Loucy (cell line): ENCODE measurements at regions not wholly inside any gene's neighbourhood (a gene's known extent, or its start where the extent isn't known, plus 50 kb on each side); places are given as distances from the start of the nearest gene placed in this dataset.
A peak's percentile ranks its signal among the peaks of the same experiment; 100 is the strongest.
"Not testable (repeated sequence)": the region's sequence is repeated elsewhere in the genome, so short reads cannot be mapped to it uniquely, and the experiment has no call there.

Source experiments
- H2AFZ ChIP-seq: fragments of 200-600 bp; sonication (generic); 2 replicates; pipeline ENCODE4 v1.6.0; 2016; ENCODE audit warnings: antibody characterized with exemption, mild to moderate bottlenecking, low read length, moderate library complexity
- H3F3A ChIP-seq: fragments of 200-600 bp; 2 replicates; pipeline ENCODE4 v1.6.0; 2016; ENCODE audit warnings: antibody characterized with exemption, low read depth, mild to moderate bottlenecking
- H3K27me3 ChIP-seq: fragments of 200-600 bp; sonication (generic); 2 replicates; pipeline ENCODE4 v1.6.1; 2014; ENCODE audit warnings: low read length, mild to moderate bottlenecking; ENCODE audit not compliant: insufficient read depth, poor library complexity, severe bottlenecking
- H3K36me3 ChIP-seq: fragments of 200-600 bp; sonication (generic); 2 replicates; pipeline ENCODE4 v1.6.1; 2016; ENCODE audit warnings: low read length; ENCODE audit not compliant: insufficient read depth
- H3K4me1 ChIP-seq: fragments of 200-600 bp; sonication (generic); 2 replicates; pipeline ENCODE4 v1.5.1; 2014; ENCODE audit warnings: low read length, mild to moderate bottlenecking; ENCODE audit not compliant: insufficient read depth, poor library complexity, severe bottlenecking
- H3K4me2 ChIP-seq: fragments of 200-600 bp; sonication (generic); 2 replicates; pipeline ENCODE4 v1.6.0; 2014; ENCODE audit warnings: antibody characterized with exemption, low read length, low read depth, mild to moderate bottlenecking; ENCODE audit not compliant: poor library complexity, severe bottlenecking
- H3K4me3 ChIP-seq: fragments of 200-600 bp; sonication (generic); 2 replicates; pipeline ENCODE4 v1.5.1; 2014; ENCODE audit warnings: low read length, mild to moderate bottlenecking, mixed read lengths; ENCODE audit not compliant: poor library complexity, severe bottlenecking
- H3K79me2 ChIP-seq: fragments of 200-600 bp; sonication (generic); 2 replicates; pipeline ENCODE4 v1.6.1; 2014; ENCODE audit warnings: low read length; ENCODE audit not compliant: insufficient read depth
- H3K9ac ChIP-seq: fragments of 200-600 bp; sonication (generic); 2 replicates; pipeline ENCODE4 v1.6.0; 2014; ENCODE audit warnings: mild to moderate bottlenecking, low read depth, low read length, moderate library complexity; ENCODE audit not compliant: poor library complexity, severe bottlenecking
- H3K9me2 ChIP-seq: fragments of 200-600 bp; sonication (generic); replicated peaks from 2 replicates; pipeline ENCODE4 v1.6.1; 2016; ENCODE audit warnings: low read depth, low read length, mixed read lengths
- H3K9me3 ChIP-seq: fragments of 200-600 bp; sonication (generic); 2 replicates; pipeline ENCODE4 v1.6.1; 2014; ENCODE audit warnings: mild to moderate bottlenecking, antibody characterized with exemption, low read length, low read depth; ENCODE audit not compliant: insufficient read depth
- H4K20me1 ChIP-seq: fragments of 200-600 bp; sonication (generic); 2 replicates; pipeline ENCODE4 v1.6.0; 2014; ENCODE audit warnings: antibody characterized with exemption, low read length, mild to moderate bottlenecking; ENCODE audit not compliant: insufficient read depth, poor library complexity, severe bottlenecking
- CTCF ChIP-seq: fragments of 200-600 bp; sonication (generic); conservative IDR thresholded peaks from 2 replicates; pipeline ENCODE4 v1.5.1; 2014; ENCODE audit warnings: mild to moderate bottlenecking, antibody characterized with exemption, low read length
- EZH2phosphoT487 ChIP-seq: fragments of 200-600 bp; IDR thresholded peaks from 2 replicates; pipeline ENCODE4 v1.6.1; 2018; ENCODE audit warnings: antibody characterized with exemption, mild to moderate bottlenecking, moderate library complexity, borderline replicate concordance

GRCh38 chr2:13698847-13699246, 933.7 kb upstream of the LRATD1 start:
- Histone ChIP-seq H3K9ac (peak overlapping the region; percentile 11), H3K36me3 (no peaks in the 10 kb centered on the region), H3F3A (peaks cover 18% of the 10 kb centered on the region), H3K4me1 (peaks cover 61% of the 10 kb centered on the region), H3K4me2 (peak overlapping the region; percentile 29), H3K9me2 (no peaks in the 10 kb centered on the region), H3K27me3 (no peaks in the 10 kb centered on the region), H4K20me1 (no peaks in the 10 kb centered on the region), H3K9me3 (no peaks in the 10 kb centered on the region), H3K4me3 (peak overlapping the region; percentile 10), H2AFZ (no peak overlapping the region), H3K79me2 (no peaks in the 10 kb centered on the region)
- TF ChIP-seq CTCF, result no peak
- no peak for TF ChIP-seq EZH2phosphoT487

- not testable (repeated sequence) for H3K27me3 ChIP-seq, H3K4me3 ChIP-seq, H3K4me2 ChIP-seq, H3K36me3 ChIP-seq, H3K9me3 ChIP-seq, H3K9ac ChIP-seq, H3K79me2 ChIP-seq, H4K20me1 ChIP-seq, H3K9me2 ChIP-seq, H2AFZ ChIP-seq
- peaks cover 18% of the 10 kb centered on the region for H3F3A ChIP-seq
- H3K4me1 ChIP-seq, result peaks cover 70% of the 10 kb centered on the region
Observed at GRCh38 chr2:13699939-13700338, 932.6 kb upstream of the LRATD1 start.

- Histone ChIP-seq H3K4me1 (peaks cover 25% of the 10 kb centered on the region), H3K4me3 (no peak overlapping the region), H3F3A (no peaks in the 10 kb centered on the region), H2AFZ (no peak overlapping the region), H4K20me1 (no peaks in the 10 kb centered on the region), H3K9ac (no peak overlapping the region), H3K79me2 (no peaks in the 10 kb centered on the region), H3K36me3 (no peaks in the 10 kb centered on the region), H3K9me3 (no peaks in the 10 kb centered on the region), H3K9me2 (no peaks in the 10 kb centered on the region), H3K4me2 (no peak overlapping the region), H3K27me3 (no peaks in the 10 kb centered on the region)
- TF ChIP-seq EZH2phosphoT487 (no peak), CTCF (no peak)
Observed at GRCh38 chr2:13711154-13711553, 921.4 kb upstream of the LRATD1 start.

- no peak overlapping the region for H3K4me2 ChIP-seq
- no peak overlapping the region for H3K9ac ChIP-seq
- TF ChIP-seq CTCF (no peak), EZH2phosphoT487 (no peak)
- H3K4me1 ChIP-seq, result peaks cover 21% of the 10 kb centered on the region
- no peaks in the 10 kb centered on the region for H3F3A ChIP-seq
- H3K36me3 ChIP-seq, result no peaks in the 10 kb centered on the region
- no peak overlapping the region for H2AFZ ChIP-seq
- no peaks in the 10 kb centered on the region for H3K9me3 ChIP-seq
- H3K9me2 ChIP-seq, result no peaks in the 10 kb centered on the region
- no peaks in the 10 kb centered on the region for H3K27me3 ChIP-seq
- H4K20me1 ChIP-seq, result no peaks in the 10 kb centered on the region
- H3K4me3 ChIP-seq, result no peak overlapping the region
- no peaks in the 10 kb centered on the region for H3K79me2 ChIP-seq
Observed at GRCh38 chr2:13714466-13714865, 918.1 kb upstream of the LRATD1 start.
